ENCODE measurements at regions not wholly inside any gene's neighbourhood (a gene's known extent, or its start where the extent isn't known, plus 50 kb on each side); places are given as distances from the start of the nearest gene placed in this dataset.

DNA sequence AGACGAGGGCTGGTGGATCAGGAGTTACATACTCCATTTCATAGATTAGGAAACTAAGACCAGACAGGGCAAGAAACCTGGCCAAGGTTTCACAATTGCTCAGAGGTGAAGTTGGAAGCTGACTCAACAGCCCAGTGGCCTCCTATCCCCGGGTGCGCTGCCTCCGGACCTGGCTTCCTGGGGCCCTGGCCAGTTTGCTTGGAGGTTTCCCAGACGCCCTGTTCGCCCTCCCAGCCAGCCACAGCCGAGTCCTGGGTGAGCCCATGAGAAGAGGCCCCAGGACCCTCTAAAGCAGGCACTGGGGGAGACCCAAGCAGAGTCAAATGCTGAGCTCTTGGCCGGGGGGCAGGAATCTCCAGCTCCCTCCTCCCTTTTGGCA, 180.1 kb downstream of the ZBTB18 start:
- no peak overlapping the region for H3K4me3 ChIP-seq
- H3K36me3 ChIP-seq (replicated peaks in 1 of 2): no peaks in the 10 kb centered on the region
- TF ChIP-seq POLR2A (IDR thresholded peaks at IDR 0.05): no peak
- no peaks in the 10 kb centered on the region for H3K4me1 ChIP-seq (replicated peaks in 1 of 2)
- DNase-seq: no peak
- H3K9me3 ChIP-seq (replicated peaks in 1 of 3): no peaks in the 10 kb centered on the region
- intact Hi-C loops (cut with DNase I): no loop called here
- WGBS, 4 donors: 57 to 73% (median 64%) methylated on average over 1 to 8 of the region's 8 CpGs
- H3K27me3 ChIP-seq: peaks cover 7% of the 10 kb centered on the region
- no peak overlapping the region for H3K27ac ChIP-seq

DNA sequence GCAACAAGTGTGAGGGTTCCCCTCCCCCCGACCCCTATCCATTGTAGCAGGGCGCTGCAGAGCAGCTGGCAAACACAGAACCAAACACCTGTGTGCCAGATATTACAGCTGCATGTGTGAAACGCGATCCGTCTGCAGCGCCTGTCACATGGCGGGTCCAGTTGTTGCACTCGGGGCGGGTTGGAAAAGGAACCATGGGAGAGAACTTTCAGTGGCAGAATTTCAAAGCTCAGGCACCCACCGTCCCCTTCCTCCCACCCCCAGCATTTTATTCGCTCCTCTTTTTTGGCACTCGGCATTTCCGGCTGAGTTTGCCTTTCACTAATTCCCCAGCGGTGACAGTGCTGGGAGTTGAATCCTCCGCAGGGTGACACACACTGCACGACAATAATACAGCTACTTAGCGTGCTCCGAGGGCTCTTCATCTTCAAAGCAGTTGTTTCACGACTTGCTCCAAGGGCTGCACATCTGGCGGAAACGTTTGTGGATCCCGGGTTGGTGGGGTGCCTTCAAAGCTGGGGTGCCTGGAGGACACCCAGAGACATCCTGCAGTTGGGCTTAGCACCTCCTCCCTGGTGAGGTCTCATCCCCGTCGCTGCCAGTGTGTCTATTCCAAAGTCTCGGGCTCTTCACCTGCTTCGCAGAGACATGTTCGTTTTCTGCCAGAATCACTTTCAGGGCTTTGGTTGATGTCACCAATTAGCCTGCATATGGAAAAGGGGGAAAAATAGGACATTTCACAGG, 180.7 kb downstream of the ZBTB18 start:
- Histone ChIP-seq H3K4me3 (no peak overlapping the region), H3K27ac (no peak overlapping the region), H3K36me3 (replicated peaks in 1 of 2) (no peaks in the 10 kb centered on the region), H3K4me1 (replicated peaks in 1 of 2) (no peaks in the 10 kb centered on the region), H3K27me3 (peaks cover 7% of the 10 kb centered on the region), H3K9me3 (replicated peaks in 1 of 3) (no peaks in the 10 kb centered on the region)
- WGBS, 4 donors: 51 to 57% (median 54%) methylated on average over 25 to 27 of the region's 27 CpGs
- peak in 1 of 7 donors; percentile 6 for DNase-seq
- intact Hi-C loops (cut with DNase I): no loop called here
- TF ChIP-seq POLR2A (IDR thresholded peaks at IDR 0.05): no peak

DNA sequence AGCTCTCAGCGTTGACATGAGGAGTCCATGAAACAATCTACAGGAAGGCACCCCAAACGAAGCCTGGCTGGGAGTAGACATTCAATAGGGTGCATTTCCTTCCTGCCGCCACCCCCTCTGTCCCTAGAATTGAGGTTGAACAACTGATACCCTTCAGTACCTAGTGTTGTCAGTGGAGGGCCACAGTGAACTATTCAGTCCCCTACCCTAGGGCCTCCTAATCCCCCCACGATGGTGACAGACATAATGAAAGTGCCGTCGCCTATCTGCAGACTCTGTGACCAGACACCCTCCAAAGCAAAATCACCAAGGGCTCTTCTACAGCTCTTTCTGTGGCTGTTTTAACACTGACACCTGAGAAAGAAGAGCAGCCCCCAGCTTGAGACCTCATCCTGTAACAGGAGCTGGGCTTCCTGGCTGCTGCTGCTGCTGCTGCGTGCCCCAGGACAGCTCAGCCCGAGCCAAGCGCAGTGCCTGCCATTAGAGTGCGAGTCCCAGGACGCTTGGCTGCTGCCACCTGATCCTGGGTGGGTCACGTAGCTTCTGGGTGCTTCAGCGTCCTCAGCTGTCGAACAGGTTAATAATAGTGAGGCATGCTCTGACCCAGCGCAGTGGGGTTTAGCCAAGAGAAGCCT, 183.0 kb downstream of the ZBTB18 start:
- intact Hi-C loops (cut with DNase I): no loop called here
- TF ChIP-seq, protein P1, sequence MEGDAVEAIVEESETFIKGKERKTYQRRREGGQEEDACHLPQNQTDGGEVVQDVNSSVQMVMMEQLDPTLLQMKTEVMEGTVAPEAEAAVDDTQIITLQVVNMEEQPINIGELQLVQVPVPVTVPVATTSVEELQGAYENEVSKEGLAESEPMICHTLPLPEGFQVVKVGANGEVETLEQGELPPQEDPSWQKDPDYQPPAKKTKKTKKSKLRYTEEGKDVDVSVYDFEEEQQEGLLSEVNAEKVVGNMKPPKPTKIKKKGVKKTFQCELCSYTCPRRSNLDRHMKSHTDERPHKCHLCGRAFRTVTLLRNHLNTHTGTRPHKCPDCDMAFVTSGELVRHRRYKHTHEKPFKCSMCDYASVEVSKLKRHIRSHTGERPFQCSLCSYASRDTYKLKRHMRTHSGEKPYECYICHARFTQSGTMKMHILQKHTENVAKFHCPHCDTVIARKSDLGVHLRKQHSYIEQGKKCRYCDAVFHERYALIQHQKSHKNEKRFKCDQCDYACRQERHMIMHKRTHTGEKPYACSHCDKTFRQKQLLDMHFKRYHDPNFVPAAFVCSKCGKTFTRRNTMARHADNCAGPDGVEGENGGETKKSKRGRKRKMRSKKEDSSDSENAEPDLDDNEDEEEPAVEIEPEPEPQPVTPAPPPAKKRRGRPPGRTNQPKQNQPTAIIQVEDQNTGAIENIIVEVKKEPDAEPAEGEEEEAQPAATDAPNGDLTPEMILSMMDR (IDR thresholded peaks at IDR 0.05): no peak
- TF ChIP-seq POLR2A (IDR thresholded peaks at IDR 0.05): no peak
- no peak for DNase-seq
- H3K27ac ChIP-seq: no peak overlapping the region
- no peaks in the 10 kb centered on the region for H3K9me3 ChIP-seq (replicated peaks in 1 of 3)
- no peaks in the 10 kb centered on the region for H3K36me3 ChIP-seq (replicated peaks in 1 of 2)
- H3K27me3 ChIP-seq: peaks cover 7% of the 10 kb centered on the region
- H3K4me3 ChIP-seq: no peak overlapping the region
- H3K4me1 ChIP-seq (replicated peaks in 1 of 2): no peaks in the 10 kb centered on the region
- WGBS, 4 donors: 65 to 83% (median 80%) methylated on average over 14 to 15 of the region's 15 CpGs

DNA sequence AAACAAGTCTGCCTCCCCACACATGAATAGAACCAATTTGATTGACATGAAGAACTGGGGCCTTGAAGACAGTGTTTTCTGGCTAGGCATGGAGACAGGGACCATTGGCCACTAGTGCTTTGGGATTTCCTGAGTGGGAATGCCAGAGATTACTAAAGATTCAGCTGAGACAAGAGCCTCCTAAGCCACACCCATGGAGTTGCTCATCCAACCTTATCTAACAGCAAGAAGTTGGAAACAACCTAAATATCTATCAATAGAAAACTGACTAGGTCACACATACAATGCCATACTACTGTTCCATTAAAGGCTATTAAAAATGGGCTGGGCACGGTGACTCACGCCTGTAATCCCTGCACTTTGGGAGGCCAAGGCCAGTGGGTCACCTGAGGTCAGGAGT, 184.1 kb downstream of the ZBTB18 start:
- Histone ChIP-seq H3K9me3 (replicated peaks in 1 of 3) (no peaks in the 10 kb centered on the region), H3K4me3 (no peak overlapping the region), H3K4me1 (replicated peaks in 1 of 2) (no peaks in the 10 kb centered on the region), H3K36me3 (replicated peaks in 1 of 2) (no peaks in the 10 kb centered on the region), H3K27ac (no peak overlapping the region), H3K27me3 (peaks cover 7% of the 10 kb centered on the region)
- intact Hi-C loops (cut with DNase I): no loop called here
- no peak for DNase-seq
- 52 to 75% (median 60%) methylated on average over 2 of the region's 2 CpGs for WGBS, 4 donors
- TF ChIP-seq POLR2A (IDR thresholded peaks at IDR 0.05): no peak
- TF ChIP-seq, protein P1 (IDR thresholded peaks at IDR 0.05): no peak

DNA sequence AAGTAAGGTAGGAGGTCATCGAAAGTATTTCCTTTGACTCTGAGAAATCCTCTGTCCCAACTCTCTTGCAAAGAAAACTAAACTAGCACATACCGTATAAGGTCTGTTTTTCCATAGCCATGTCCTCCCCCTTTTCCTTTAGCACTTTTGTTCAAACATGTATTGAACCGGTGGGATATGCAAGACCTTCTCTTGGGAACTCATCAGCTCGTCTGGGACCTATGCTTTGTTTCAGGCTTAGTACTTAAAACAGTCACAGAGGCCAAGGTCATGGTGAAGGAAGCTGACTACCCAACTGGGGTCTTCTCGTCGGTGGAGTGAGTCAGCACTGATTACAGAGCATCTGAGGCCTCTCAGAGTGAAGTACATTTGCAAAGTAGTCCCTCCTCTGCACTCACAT, 185.0 kb downstream of the ZBTB18 start:
- no peak for TF ChIP-seq POLR2A (IDR thresholded peaks at IDR 0.05)
- TF ChIP-seq, protein P1 (IDR thresholded peaks at IDR 0.05): no peak
- WGBS, 4 donors: 56 to 67% (median 61%) methylated on average over 6 of the region's 6 CpGs

More for the DNA sequence above, 185.0 kb downstream of the ZBTB18 start:
- Histone ChIP-seq H3K36me3 (replicated peaks in 1 of 2) (no peaks in the 10 kb centered on the region), H3K27ac (no peak overlapping the region), H3K27me3 (peaks cover 5% of the 10 kb centered on the region), H3K9me3 (replicated peaks in 1 of 3) (no peaks in the 10 kb centered on the region), H3K4me3 (no peak overlapping the region), H3K4me1 (replicated peaks in 1 of 2) (no peaks in the 10 kb centered on the region)
- intact Hi-C loops (cut with DNase I): no loop called here
- no peak for DNase-seq
